Ascending aorta (tissue), 2 donors: ENCODE measurements at regions not wholly inside any gene's neighbourhood (a gene's known extent, or its start where the extent isn't known, plus 50 kb on each side); places are given as distances from the start of the nearest gene placed in this dataset.

Experiments
- DNase-seq, 2 donors: peaks; one replicate each; pipeline ENCODE4 v3.0.0-alpha.2; 2019; ENCODE audit warnings: low spot score in 2 of 2
- H3K27ac ChIP-seq, 2 donors: fragments of 200-600 bp; sonication (generic); one replicate each; pipeline ENCODE4 v1.5.1; 2016 to 2017; ENCODE audit warnings: mild to moderate bottlenecking in 1 of 2
- H3K27me3 ChIP-seq: fragments of 200-600 bp; sonication (generic); one replicate; pipeline ENCODE4 v1.5.1; 2017
- H3K36me3 ChIP-seq, 2 donors: fragments of 200-600 bp; sonication (generic); one replicate each; pipeline ENCODE4 v1.5.1; 2016
- H3K4me1 ChIP-seq, 2 donors: fragments of 200-600 bp; sonication (generic); one replicate each; pipeline ENCODE4 v1.5.1; 2016 to 2017; ENCODE audit warnings: mild to moderate bottlenecking in 1 of 2
- H3K4me3 ChIP-seq, 2 donors: fragments of 200-600 bp; sonication (generic); one replicate each; pipeline ENCODE4 v1.5.1; 2016 to 2017; ENCODE audit warnings: mild to moderate bottlenecking in 1 of 2
- H3K9me3 ChIP-seq, 2 donors: fragments of 200-600 bp; sonication (generic); one replicate each; pipeline ENCODE4 v1.5.1; 2016
- CTCF ChIP-seq, 3 experiments: fragments of 200-600 bp in 2 of 3; fragments of 450-650 bp in 1 of 3; sonication (generic) in 2 of 3; IDR thresholded peaks; one replicate each; pipeline ENCODE4 v1.5.1; 2016 to 2019; ENCODE audit warnings: antibody characterized with exemption in 3 of 3, mild to moderate bottlenecking in 1 of 3, moderate library complexity in 1 of 3
- intact Hi-C: fragments of 100-400 bp; cut with DNase I; formaldehyde crosslinking; loops from one replicate; pipeline ENCODE4 v1.15.1; 2023

GRCh38 chr9:74357577-74357976 is 139.6 kb upstream of the RORB start:
- Histone ChIP-seq H3K36me3 (no peaks in the 10 kb centered on the region), H3K27ac (no peak overlapping the region), H3K4me3 (no peak overlapping the region), H3K27me3 (no peaks in the 10 kb centered on the region), H3K4me1 (no peaks in the 10 kb centered on the region), H3K9me3 (no peaks in the 10 kb centered on the region)
- intact Hi-C loops = loop anchor here (5.0 to 10.0 kb wide), 2 partner anchors 50 to 143 kb away; no protein-coding TSS in a partner anchor
- no peak for TF ChIP-seq CTCF (IDR thresholded peaks at IDR 0.05)
- DNase-seq = no peak

- no peaks in the 10 kb centered on the region for H3K4me1 ChIP-seq
- intact Hi-C loops = loop anchor here (5.0 to 10.0 kb wide), 2 partner anchors 48 to 144 kb away; no protein-coding TSS in a partner anchor
- no peaks in the 10 kb centered on the region for H3K9me3 ChIP-seq
- no peak overlapping the region for H3K27ac ChIP-seq
- H3K36me3 ChIP-seq = no peaks in the 10 kb centered on the region
- no peak overlapping the region for H3K4me3 ChIP-seq
- no peak for TF ChIP-seq CTCF (IDR thresholded peaks at IDR 0.05)
- H3K27me3 ChIP-seq = no peaks in the 10 kb centered on the region
- no peak for DNase-seq
Observed at GRCh38 chr9:74358959-74359358, 138.2 kb upstream of the RORB start.

GRCh38 chr9:74361508-74361907 is 135.6 kb upstream of the RORB start:
- no peaks in the 10 kb centered on the region for H3K4me1 ChIP-seq
- no peaks in the 10 kb centered on the region for H3K36me3 ChIP-seq
- no peak overlapping the region for H3K4me3 ChIP-seq
- intact Hi-C loops = no loop called here
- no peaks in the 10 kb centered on the region for H3K27me3 ChIP-seq
- H3K27ac ChIP-seq = no peak overlapping the region
- no peaks in the 10 kb centered on the region for H3K9me3 ChIP-seq
- TF ChIP-seq CTCF (IDR thresholded peaks at IDR 0.05) = no peak
- DNase-seq = no peak

- TF ChIP-seq CTCF (IDR thresholded peaks at IDR 0.05) = no peak
- intact Hi-C loops = no loop called here
- Histone ChIP-seq H3K27ac (no peak overlapping the region), H3K4me1 (no peaks in the 10 kb centered on the region), H3K4me3 (no peak overlapping the region), H3K27me3 (no peaks in the 10 kb centered on the region), H3K36me3 (no peaks in the 10 kb centered on the region), H3K9me3 (no peaks in the 10 kb centered on the region)
- DNase-seq = no peak
Observed at GRCh38 chr9:74362423-74362822, 134.7 kb upstream of the RORB start.

- DNase-seq = no peak
- no peak for TF ChIP-seq CTCF (IDR thresholded peaks at IDR 0.05)
- no peaks in the 10 kb centered on the region for H3K4me1 ChIP-seq
- no peaks in the 10 kb centered on the region for H3K9me3 ChIP-seq
- H3K36me3 ChIP-seq = no peaks in the 10 kb centered on the region
- no peak overlapping the region for H3K4me3 ChIP-seq
- intact Hi-C loops = no loop called here
- H3K27me3 ChIP-seq = no peaks in the 10 kb centered on the region
- no peak overlapping the region for H3K27ac ChIP-seq
Observed at GRCh38 chr9:74366111-74366510, 131.0 kb upstream of the RORB start.

GRCh38 chr9:74369844-74370243 is 127.3 kb upstream of the RORB start:
- H3K4me1 ChIP-seq = no peaks in the 10 kb centered on the region
- no peaks in the 10 kb centered on the region for H3K27me3 ChIP-seq
- H3K4me3 ChIP-seq = no peak overlapping the region
- TF ChIP-seq CTCF (IDR thresholded peaks at IDR 0.05) = no peak
- H3K27ac ChIP-seq = no peak overlapping the region
- no peaks in the 10 kb centered on the region for H3K9me3 ChIP-seq
- no peaks in the 10 kb centered on the region for H3K36me3 ChIP-seq
- no peak for DNase-seq
- intact Hi-C loops = no loop called here
